Transverse colon (tissue), 4 donors: ENCODE measurements at regions not wholly inside any gene's neighbourhood (a gene's known extent, or its start where the extent isn't known, plus 50 kb on each side); places are given as distances from the start of the nearest gene placed in this dataset.

ENCODE experiments used
- DNase-seq: peaks from one replicate; pipeline ENCODE4 v3.0.0-alpha.2; 2019
- H3K27ac ChIP-seq, 4 donors: fragments of 200-600 bp; sonication (generic); 2 replicates each; pipeline ENCODE4 v1.5.1; 2016 to 2018; ENCODE audit warnings: inconsistent platforms in 4 of 4
- H3K27me3 ChIP-seq: fragments of 200-600 bp; sonication (generic); 2 replicates; pipeline ENCODE4 v1.5.1; 2017; ENCODE audit warnings: inconsistent platforms
- H3K36me3 ChIP-seq, 4 donors: fragments of 200-600 bp; sonication (generic); 2 replicates each; pipeline ENCODE4 v1.5.1; 2017 to 2019; ENCODE audit warnings: inconsistent platforms in 4 of 4
- H3K4me1 ChIP-seq, 4 donors: fragments of 200-600 bp; sonication (generic); 2 replicates each; pipeline ENCODE4 v1.5.1; 2017 to 2020; ENCODE audit warnings: inconsistent platforms in 4 of 4
- H3K4me3 ChIP-seq, 4 donors: fragments of 200-600 bp; sonication (generic); 1 replicate in 1 of 4; 2 replicates in 3 of 4; pipeline versions ENCODE4 v1.5.1 to v1.6.1; 2017 to 2019; ENCODE audit warnings: inconsistent platforms in 4 of 4
- H3K9me3 ChIP-seq, 2 donors: fragments of 200-600 bp; sonication (generic); 2 replicates each; pipeline ENCODE4 v1.5.1; 2017 to 2019; ENCODE audit warnings: inconsistent platforms in 2 of 2
- EP300 ChIP-seq: sonication (generic); formaldehyde crosslinking; IDR thresholded peaks from one replicate; pipeline ENCODE4 v1.6.1; 2017; ENCODE audit warnings: antibody characterized with exemption, low read depth
- POLR2A ChIP-seq: fragments of 450-650 bp; IDR thresholded peaks from one replicate; pipeline ENCODE4 v1.6.1; 2016; ENCODE audit warnings: antibody characterized with exemption, mild to moderate bottlenecking, moderate library complexity
- POLR2AphosphoS5 ChIP-seq, 3 donors: sonication (generic); formaldehyde crosslinking; IDR thresholded peaks; one replicate each; pipeline ENCODE4 v1.6.1; 2016; ENCODE audit warnings: antibody characterized with exemption in 3 of 3
- WGBS, 2 donors: methylation state at CpG; one replicate each; pipeline ENCODE4 v1.1.5; 2018; ENCODE audit warnings: low coverage in 1 of 2; 5-methylcytosine and 5-hydroxymethylcytosine counted together
- in situ Hi-C, 4 donors: fragments of 200-750 bp; cut with MboI; loops; one replicate each; pipeline versions ENCODE4 v1.15.0 to v1.15.1; 2017; ENCODE audit warnings: low sequenced_read_pairs in 3 of 4, low pct_ligation_motif_present in 1 of 4, low pct_unique_long_range_greater_than_20kb in 1 of 4
- intact Hi-C: fragments of 100-400 bp; cut with DNase I; formaldehyde crosslinking; loops from one replicate; pipeline ENCODE4 v1.15.1; 2023; ENCODE audit warnings: low total_unique reads
- TF ChIP-seq, protein P1 (sequence below), 5 experiments: fragments of 200-600 bp in 3 of 5; fragments of 450-650 bp in 2 of 5; sonication (generic) in 3 of 5; IDR thresholded peaks; 1 replicate in 2 of 5; 2 replicates in 3 of 5; pipeline ENCODE4 v1.5.1; 2016 to 2017; ENCODE audit warnings: antibody characterized with exemption in 5 of 5, inconsistent platforms in 3 of 5, mild to moderate bottlenecking in 2 of 5, moderate library complexity in 1 of 5

DNA sequence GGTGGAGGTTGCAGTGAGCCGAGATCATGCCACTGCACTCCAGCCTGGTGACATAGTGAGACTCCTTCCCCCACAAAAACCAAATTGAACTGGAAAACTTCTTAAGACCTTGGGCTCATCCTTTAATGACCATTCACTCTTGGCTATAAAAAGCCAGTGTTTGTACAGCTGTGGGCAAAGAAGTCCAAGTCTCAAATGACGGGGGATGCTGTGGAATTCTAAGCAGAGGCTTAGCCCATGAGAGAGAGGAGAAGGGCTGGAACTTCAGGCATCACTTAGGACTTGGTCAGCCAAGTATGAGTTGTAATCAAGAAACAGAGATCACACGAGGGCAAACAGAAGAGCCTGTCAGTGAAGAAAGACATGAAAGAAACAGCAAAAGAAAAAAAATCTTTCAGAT lies 79.3 kb upstream of the POU3F3 start:
- intact Hi-C loops: no loop called here
- WGBS, 2 donors: 25 to 35% methylated on average over 2 to 3 of the region's 3 CpGs

DNA sequence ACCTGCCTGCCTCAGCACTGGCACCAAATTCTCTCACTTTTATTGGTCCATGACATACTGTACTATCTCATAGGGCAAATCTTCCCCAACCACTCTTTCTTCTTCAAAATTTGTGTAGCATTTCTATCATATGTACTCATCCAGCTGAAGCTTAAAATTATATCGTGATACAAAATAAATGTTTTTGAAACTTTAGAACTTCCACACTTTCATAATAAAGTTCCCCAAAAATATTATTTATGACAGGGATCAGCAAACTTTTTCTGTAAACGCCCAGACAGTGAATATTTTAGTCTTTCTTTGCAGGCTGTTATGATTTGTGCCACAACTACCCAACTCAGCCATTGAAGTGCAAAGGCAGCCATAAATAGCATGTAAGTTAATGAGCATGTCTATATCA lies 76.2 kb upstream of the POU3F3 start:
- Histone ChIP-seq H3K27me3 (no peaks in the 10 kb centered on the region), H3K4me3 (no peak overlapping the region), H3K4me1 (no peaks in the 10 kb centered on the region), H3K9me3 (no peaks in the 10 kb centered on the region), H3K27ac (no peak overlapping the region), H3K36me3 (no peaks in the 10 kb centered on the region)
- intact Hi-C loops (no loop called here), in situ Hi-C loops (no loop called here)
- TF ChIP-seq, protein P1, sequence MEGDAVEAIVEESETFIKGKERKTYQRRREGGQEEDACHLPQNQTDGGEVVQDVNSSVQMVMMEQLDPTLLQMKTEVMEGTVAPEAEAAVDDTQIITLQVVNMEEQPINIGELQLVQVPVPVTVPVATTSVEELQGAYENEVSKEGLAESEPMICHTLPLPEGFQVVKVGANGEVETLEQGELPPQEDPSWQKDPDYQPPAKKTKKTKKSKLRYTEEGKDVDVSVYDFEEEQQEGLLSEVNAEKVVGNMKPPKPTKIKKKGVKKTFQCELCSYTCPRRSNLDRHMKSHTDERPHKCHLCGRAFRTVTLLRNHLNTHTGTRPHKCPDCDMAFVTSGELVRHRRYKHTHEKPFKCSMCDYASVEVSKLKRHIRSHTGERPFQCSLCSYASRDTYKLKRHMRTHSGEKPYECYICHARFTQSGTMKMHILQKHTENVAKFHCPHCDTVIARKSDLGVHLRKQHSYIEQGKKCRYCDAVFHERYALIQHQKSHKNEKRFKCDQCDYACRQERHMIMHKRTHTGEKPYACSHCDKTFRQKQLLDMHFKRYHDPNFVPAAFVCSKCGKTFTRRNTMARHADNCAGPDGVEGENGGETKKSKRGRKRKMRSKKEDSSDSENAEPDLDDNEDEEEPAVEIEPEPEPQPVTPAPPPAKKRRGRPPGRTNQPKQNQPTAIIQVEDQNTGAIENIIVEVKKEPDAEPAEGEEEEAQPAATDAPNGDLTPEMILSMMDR (IDR thresholded peaks at IDR 0.05): no peak
- TF ChIP-seq EP300 (no peak), POLR2A (no peak), POLR2AphosphoS5 (IDR thresholded peaks at IDR 0.05) (no peak)
- WGBS, 2 donors: 65 to 79% methylated on average over 2 of the region's 2 CpGs
- no peak for DNase-seq

More for the DNA sequence above, 79.3 kb upstream of the POU3F3 start:
- H3K9me3 ChIP-seq: no peaks in the 10 kb centered on the region
- DNase-seq: no peak
- H3K36me3 ChIP-seq: no peaks in the 10 kb centered on the region
- in situ Hi-C loops: no loop called here
- TF ChIP-seq POLR2A: no peak
- no peak for TF ChIP-seq POLR2AphosphoS5 (IDR thresholded peaks at IDR 0.05)
- TF ChIP-seq, protein P1 (IDR thresholded peaks at IDR 0.05): no peak
- no peak for TF ChIP-seq EP300
- H3K27me3 ChIP-seq: no peaks in the 10 kb centered on the region
- H3K27ac ChIP-seq: no peak overlapping the region
- no peak overlapping the region for H3K4me3 ChIP-seq
- no peaks in the 10 kb centered on the region for H3K4me1 ChIP-seq

DNA sequence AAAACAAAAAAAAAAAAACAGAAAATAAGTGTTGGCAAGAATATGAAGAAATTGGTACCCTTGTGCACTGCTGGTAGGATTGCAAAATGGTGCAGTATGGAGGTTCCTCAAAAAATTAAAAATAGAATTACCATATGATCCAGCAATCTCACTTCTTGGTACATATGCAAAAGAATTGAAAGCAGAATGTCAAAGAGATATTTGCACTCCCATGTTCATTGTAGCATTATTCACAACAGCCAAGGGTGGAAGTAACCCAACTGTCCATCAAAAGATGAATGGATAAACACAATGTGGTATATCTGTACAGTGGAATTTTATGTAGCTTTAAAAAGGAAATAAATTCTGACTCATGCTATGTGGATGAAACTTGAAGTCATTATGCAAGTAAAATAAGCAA lies 72.8 kb upstream of the POU3F3 start:
- DNase-seq: no peak
- Histone ChIP-seq H3K9me3 (no peaks in the 10 kb centered on the region), H3K4me3 (no peak overlapping the region), H3K36me3 (no peaks in the 10 kb centered on the region), H3K27ac (no peak overlapping the region), H3K27me3 (no peaks in the 10 kb centered on the region), H3K4me1 (no peaks in the 10 kb centered on the region)
- intact Hi-C loops: no loop called here
- in situ Hi-C loops: no loop called here
- TF ChIP-seq POLR2AphosphoS5 (IDR thresholded peaks at IDR 0.05): no peak
- no peak for TF ChIP-seq POLR2A
- TF ChIP-seq, protein P1 (IDR thresholded peaks at IDR 0.05): no peak
- TF ChIP-seq EP300: no peak

DNA sequence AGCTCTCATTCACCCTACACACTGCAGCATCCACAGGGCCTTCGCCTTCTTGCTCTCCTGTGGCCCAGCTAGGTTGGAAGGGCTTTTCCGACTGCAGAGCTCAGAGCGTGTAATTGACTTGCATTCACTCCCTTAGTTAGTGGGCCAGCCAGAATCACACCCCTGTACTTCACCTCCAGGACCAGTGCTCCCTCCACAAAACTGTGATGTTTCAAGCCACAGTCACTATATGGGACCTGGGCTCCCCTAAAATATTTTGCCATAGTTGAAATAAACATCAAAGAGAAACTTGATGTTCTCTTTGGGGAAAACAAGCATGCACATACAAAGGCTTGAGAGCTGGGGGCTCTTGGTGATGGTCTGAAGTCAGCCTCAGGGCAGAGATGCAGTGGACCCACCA lies 69.7 kb upstream of the POU3F3 start:
- no peaks in the 10 kb centered on the region for H3K36me3 ChIP-seq
- H3K27ac ChIP-seq: no peak overlapping the region
- in situ Hi-C loops (no loop called here), intact Hi-C loops (no loop called here)
- 87% methylated on average over 3 of the region's 3 CpGs; no CpG with 5 or more reads in 1 of the 2 donors for WGBS, 2 donors
- H3K4me1 ChIP-seq: no peaks in the 10 kb centered on the region
- no peaks in the 10 kb centered on the region for H3K9me3 ChIP-seq
- H3K4me3 ChIP-seq: no peak overlapping the region
- DNase-seq: no peak
- TF ChIP-seq POLR2AphosphoS5 (IDR thresholded peaks at IDR 0.05): no peak
- no peak for TF ChIP-seq EP300
- TF ChIP-seq POLR2A: no peak
- TF ChIP-seq, protein P1 (IDR thresholded peaks at IDR 0.05): no peak
- H3K27me3 ChIP-seq: no peaks in the 10 kb centered on the region
